HL-60/S4 treated with phorbol 12-myristate 13-acetate at 8.2 ng/mL for 4 days and 3 days (cell line): ENCODE measurements at regions not wholly inside any gene's neighbourhood (a gene's known extent, or its start where the extent isn't known, plus 50 kb on each side); places are given as distances from the start of the nearest gene placed in this dataset.

Experiments
- in situ Hi-C: fragments of 300-500 bp; cut with MboI; formaldehyde crosslinking; loops from 2 replicates; pipeline ENCODE4 v1.15.0; 2022; ENCODE audit warnings: low sequenced_read_pairs

DNA sequence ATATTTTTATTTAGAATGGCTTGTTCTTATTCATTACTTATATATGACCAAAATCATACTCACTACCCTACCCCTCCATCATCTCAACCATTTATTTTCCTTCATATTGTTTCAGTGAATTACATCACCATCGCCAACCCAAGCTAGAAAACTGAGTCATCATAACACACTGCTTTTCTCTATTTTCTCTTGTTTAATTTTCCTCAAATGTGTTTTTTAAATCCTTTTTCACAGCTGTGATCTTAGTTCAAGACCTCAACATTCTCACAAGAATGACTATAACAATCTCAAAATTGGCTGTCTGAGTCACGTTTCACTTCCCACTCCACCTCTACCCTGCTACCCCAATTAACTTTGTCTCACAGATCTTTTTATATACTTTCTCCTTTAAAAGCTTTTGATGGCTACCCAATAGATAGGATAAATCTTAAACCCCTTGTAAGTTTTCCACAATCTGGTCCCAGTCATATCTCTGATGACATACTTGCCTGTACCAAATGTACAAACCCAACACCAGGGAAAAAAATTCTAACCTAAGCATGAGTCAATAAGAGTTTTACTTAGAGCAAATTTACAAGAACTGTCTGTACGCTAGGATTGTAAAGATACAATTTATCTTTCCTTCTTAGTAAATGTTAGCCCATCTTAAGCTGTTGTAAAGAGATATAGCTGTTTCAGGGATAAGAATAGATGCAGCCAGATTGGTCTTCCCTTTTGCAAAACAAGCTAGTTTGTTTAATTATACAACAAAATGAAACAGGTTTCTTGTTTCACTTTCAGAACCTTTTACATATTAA is 635.1 kb upstream of the SLC39A10 start:
- in situ Hi-C loops = no loop called here

DNA sequence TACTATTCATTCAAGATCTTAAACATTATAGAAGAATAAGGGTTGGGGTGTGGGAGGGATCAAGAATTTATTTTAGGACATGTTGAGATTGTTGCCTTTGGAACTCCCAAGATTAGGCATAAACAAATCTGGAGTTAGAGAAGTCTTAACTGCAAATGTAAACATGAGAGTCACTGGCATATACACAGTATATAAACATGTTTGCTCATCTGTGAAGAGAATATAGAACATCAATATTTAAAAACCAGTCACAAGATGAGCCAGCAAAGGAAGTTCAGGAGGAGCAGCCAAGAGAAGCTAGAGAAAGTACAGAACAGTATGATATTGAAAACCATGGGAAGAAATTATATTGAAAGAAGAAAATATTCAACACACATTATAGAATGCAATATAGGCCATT is 638.6 kb upstream of the SLC39A10 start:
- in situ Hi-C loops = no loop called here

DNA sequence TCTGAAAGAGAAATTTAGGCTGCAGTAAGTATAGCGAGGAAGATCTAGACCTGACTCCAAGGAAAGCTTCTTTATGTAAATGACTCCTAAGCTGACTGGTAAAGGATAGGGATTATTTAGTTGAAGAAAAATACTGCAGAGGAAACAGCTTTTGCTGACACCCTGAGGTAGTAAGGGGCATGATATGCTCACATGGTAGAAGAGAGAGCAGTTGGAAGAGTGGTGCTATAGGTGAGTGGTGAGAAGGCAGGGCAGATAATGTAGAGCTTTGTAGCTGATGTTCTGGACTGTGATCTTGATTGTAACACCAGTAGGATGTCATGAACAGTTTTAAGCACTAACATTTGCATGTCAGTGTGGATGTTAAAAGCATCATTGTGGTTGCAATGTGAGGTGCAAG is 639.1 kb upstream of the SLC39A10 start:
- in situ Hi-C loops = no loop called here

DNA sequence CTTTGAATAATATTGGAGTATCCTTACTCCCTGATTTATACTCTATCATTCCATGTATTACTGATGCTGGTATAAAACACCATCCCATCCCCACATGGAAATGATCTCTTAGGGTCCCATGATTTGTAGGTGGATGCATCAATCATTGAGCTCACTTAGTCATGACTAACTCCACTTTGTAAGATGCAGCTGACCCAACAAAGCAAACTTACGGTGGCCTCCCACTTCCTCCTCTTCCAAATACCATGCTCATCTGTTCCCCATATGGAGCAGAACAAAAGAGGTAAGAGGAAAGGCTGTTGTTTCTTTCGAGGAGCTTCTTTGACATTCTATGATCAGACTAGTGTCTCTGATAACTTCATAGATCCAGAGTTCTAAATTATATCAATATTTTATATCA is 640.2 kb upstream of the SLC39A10 start:
- in situ Hi-C loops = no loop called here

DNA sequence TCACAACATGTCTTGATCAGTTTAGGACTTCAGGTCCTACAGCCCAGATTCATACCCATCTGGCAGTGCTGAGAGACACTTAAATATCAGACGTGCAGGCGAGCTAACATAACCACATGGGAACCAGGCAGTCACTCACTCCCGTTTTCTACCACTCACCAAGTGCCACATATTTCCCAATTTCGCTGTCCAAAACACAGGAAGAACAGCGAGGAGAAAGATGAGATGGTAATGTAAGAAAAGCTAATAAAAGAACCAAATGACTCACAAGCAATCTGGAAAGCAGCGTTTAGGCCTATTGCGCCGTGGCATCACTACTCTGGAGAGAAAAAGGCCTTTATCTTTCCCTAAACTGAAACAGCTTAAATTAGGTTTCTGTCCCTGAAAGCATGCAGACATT is 647.8 kb upstream of the SLC39A10 start:
- in situ Hi-C loops = no loop called here

DNA sequence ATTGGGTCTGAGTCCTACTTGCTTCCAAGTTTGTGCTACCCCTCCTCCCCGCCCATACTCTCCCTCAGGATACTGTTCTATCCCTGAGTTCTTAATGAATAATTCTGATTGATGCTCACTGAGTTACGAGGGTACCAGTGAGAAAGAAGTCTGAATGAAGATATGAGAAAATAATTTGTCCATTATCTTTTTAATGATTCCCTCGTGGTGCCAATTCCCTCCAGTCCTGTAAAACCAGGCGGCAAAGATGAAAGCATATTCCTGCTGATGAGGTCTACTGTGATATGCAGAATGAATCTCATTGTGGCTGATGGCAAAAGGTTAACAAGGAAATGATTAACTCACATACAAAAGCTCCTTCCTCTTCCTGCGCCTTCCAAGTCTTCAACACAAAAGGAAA is 650.2 kb upstream of the SLC39A10 start:
- in situ Hi-C loops = no loop called here

DNA sequence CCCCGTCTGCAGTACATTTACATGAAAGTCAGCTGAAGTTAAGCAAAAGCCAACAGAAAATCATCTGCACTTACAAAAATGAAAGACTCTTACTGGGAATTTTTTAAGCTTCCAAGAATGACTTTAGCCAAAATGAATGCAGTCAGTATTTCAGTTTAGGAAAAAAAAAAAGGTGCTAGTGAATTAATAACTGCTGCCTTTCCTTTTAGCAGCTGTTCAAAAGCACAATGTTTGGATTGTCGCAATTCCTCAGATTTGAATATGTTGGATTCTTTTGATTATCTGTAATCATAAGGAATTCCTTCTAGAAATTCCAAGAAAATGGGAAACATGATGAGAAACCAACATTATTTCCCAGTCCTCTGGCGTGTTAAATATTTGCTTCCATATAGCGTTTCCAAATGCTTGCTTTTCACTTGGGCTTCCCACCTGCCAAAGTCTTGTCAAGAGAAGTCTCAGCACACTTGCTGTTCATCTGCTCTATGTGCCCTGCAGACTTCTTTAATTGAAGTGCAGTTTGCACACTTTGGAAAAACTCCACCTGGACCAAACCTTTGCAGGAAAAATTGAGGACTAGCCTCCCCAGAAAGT is 653.0 kb upstream of the SLC39A10 start:
- in situ Hi-C loops = no loop called here

DNA sequence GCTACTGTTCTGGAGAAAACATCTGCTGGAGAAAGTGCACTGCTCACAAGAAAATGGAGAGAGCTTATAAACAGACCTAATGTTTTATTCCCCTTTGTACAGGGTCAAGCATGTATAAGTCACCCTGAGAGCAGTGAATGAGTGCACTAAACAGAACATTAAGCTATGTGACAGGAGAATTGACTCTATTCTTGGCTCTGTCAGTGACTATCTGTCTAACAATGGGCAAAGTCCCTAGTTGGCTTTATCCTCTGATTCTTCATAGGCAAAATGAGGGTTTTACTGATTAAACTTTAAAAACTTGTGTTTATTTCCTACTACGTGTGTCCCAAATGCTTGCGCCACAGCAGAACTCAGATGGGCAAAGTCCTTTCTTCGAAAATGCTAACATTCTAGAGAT is 655.1 kb upstream of the SLC39A10 start:
- in situ Hi-C loops = no loop called here

DNA sequence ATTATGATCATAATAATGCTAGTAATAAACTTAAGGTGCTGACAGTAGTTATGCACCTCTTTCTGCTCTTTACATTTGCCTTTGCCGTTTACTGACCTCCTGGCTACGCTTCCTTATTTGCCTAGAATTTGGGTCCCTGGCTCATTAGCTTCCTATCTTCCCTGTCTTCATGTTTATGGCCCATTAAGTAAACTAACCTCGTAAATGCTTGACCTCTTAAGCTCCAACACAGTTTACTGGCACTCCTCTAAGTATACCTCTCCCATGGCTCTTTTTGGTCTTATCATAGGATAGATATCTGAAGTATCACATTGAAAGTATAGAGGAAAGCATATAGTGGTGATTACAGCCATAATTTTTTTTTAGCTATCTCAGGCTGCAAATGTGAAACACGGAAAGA is 657.3 kb upstream of the SLC39A10 start:
- in situ Hi-C loops = no loop called here

DNA sequence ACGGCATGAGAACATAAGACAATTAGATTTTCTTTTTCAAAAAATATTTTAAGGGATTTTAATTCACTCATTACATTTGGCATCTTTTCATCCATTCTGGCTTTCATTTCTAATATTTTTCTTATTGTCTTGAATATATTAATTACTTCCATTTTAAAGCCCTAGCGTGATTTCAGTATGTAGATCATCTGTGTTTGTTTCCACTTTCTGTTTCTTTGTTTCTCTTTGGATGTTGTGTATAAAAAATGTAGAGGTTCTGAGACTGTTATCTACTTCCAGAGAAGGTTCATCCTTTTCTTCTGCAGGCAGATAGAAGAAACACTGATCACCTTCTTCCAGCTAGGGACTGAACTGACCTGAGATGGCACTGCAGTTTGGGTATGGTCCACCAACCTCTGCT is 664.4 kb upstream of the SLC39A10 start:
- in situ Hi-C loops = no loop called here

DNA sequence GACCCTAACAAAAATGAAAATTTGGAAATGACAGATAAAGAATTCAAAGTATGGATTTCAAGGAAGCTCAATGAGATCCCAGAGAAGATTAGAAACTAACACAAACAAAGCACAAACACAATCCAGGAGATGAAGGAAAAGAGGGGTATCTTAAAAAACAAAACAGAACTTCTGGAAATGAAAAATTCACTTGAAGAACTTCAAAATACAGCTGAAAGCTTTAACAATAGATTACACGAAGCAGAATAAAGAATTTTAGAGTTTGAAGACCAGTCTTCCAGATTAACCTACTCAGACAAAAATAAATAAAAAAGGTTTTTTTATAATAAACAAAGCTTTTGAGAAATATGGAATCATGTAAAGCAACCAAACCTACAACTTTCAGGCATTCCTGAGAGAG is 671.8 kb upstream of the SLC39A10 start:
- in situ Hi-C loops = no loop called here

DNA sequence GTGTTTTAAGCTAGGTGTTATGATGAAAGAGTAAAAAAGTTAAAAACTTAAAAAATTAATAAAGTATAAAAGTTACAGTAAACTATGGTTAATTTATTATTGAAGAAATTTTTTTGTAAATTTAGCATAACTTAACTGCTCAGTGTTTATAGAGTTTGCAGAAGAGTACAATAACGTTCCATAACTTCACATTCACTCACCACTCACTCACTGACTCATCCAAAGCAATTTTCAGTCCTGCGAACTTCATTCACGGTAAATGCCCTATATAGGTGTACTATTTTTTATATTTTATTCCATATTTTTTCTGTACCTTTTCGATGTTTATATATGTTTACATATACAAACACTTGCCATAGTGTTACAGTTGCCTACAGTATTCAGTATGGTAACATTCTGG is 694.8 kb upstream of the SLC39A10 start:
- in situ Hi-C loops = no loop called here

DNA sequence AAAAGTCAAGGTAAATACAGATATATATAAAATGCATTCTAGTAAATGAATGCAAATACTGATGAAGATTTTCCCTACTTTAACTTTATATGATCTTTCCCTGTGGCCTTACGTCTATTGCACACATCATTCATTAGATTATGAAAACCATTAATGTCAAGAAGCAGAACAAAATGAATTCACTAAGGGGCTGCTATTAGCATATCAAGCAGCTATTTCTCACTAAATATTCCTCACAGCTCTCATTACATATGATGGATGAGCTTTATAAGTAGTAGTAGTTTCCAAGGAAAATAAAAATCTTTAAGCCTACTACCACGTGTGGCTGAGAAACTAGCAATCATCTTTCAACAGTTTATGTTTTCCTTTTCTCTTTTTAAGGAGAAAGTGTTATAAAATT is 702.8 kb upstream of the SLC39A10 start:
- in situ Hi-C loops = no loop called here

DNA sequence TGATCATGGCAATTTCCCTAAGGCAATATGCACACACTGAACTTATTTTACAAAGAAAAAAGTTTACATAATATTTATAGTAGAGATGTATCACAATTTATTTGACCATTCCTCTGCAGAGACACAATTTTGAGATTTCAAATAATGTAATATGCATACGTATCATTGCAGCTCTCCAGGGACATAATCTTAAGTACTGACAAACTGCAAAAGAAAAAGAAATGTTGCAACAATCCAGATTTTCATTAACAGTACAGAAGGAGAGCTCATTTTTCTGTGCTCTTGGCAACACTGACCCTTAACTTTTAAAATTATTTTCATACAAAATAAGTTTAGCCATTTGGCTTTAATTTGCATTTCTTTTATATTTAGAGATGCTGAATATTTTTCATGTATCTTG is 710.2 kb upstream of the SLC39A10 start:
- in situ Hi-C loops = no loop called here

DNA sequence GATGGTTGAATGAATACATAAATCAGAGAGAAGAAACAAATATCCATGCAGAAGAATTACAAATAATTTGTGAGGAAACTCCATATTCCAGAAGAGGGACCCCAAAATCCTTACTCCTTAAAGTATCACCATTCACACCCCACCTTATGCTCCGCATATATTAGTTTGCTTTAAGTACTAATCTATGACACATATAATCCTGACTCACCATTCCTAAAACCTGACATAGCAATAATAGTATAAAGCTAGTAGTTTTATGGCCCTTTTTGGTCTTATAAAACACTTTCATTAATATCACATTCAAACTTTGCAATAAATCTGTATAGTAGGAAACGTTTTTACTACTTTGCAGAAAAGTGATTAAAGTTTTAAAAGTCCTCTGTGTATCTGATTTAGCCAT is 719.0 kb upstream of the SLC39A10 start:
- in situ Hi-C loops = no loop called here

DNA sequence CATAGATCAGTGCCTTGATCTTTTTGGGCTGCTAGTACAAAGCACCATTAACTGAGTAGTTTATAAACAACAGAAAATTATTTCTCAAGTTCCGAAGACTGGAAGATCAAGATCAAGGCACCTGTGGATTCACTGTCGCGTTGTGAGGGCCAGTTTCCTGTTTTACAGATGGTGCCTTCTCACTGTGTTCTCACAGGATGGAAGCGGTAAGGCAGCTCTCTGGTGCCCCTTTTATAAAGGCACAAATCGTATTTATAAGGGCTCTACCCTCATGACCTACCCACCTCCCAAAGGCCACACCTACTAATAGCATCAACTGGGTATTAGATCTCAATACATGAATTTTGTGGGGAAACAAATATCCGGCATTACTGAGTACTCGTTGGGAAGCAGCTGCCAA is 729.5 kb upstream of the SLC39A10 start:
- in situ Hi-C loops = no loop called here

DNA sequence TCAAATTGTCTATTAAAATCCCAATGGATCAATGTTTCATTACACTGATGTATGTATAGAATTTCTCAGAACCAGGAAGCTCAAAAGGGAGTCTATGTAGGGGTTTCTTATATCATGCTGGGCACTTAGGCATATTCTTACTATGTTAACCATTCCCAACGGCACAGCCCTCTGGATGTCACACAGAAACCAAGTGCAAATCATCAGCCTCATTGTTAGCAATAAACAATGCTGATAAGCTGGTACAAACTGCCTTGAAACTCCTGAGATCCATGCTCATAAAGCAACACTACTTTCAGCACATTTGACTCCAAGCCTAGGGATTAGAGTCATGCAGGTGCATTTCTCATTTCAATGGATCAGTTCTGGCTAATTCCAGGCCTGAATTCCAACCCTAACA is 730.2 kb upstream of the SLC39A10 start:
- in situ Hi-C loops = no loop called here

DNA sequence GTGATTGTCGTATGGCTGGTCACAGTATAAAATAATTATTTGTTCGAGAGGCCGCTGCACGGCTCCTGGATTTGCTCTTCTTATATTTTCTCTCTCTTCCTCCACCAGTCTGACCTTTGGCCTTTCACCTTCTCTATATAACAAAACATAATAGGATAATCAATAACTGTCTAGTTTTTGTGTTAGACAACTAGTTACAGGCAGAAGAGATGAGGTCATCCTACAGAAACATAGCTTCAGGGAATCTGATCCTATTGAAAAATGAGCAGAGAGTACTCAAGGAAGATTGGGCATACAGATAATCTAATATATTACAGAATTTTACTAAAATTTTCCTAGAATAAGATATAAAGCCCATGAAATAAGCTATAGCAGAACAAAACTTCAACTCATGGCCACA is 731.3 kb upstream of the SLC39A10 start:
- in situ Hi-C loops = no loop called here

DNA sequence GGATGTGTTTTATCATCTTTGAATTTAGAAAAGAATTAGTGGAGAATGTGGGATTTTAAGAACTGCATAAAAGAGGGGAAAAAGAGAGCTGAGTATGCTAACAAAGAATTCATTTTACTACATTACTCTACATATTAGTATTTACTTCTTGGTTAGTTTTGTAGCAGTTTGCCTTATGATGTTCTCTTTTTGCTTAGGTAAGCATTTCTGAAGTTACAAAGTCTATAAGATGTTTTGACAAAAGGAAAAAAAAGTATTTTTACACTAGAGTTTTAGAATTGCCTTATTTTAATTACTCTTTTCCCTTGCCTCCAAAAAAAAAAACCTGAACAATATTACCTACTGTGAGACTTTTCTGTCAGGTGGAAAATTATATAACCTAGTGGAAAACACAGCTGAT is 739.5 kb upstream of the SLC39A10 start:
- in situ Hi-C loops = no loop called here

DNA sequence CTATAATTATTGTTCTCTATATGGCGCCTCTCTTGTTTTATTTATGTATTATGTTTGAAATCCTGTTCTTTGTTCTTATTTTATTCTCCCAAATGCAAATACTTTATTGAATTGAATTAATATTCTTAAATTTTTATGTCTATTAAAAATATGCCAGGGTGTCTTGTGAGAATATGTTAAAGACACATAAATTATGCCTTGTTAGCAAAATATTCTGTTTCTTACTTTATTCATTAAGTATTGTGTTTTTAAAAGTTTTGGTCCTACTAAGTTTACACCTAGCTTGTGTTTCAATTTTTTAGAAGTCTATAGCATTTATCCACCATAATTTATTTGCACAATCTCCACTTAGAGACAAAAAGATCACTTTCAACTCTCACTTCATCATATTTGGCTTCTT is 741.5 kb upstream of the SLC39A10 start:
- in situ Hi-C loops = no loop called here

DNA sequence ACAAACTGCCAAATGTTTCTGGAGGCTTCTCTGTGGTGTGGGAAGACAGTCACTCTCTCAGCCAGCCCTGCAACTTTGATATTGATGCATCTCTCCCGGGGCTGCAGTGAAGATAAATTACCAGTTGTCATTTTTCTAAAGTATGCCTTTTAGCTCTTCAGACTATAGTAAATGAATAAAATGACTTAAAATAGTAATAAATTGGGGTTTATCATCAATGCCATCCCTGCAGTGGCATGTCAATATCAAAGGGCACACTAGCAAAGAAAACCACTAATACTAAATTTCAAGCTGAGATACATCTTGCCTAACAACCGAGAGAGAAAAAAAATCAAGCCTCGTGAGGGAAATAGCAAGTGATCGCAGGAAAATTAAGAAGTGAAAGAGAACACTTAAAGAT is 749.5 kb upstream of the SLC39A10 start:
- in situ Hi-C loops = no loop called here

DNA sequence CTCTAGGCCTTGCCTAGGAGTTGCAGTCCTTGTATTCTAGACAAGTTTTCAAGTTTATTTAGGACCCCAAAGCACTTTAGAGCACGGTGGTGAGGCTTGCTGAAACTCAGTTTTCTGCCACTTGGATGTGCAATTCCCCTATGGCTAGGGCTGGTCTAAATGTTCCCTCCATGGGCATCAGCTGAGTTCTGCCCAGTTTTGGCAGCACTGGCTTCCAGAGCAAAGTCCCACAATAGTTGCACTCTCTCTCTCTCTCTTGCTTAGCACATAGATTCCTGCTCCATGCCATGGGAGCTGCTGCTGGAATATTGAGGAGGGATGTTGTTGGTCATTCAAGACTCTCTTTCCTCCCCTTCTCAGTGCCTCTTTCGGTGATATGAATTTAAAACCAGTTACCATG is 760.2 kb upstream of the SLC39A10 start:
- in situ Hi-C loops = no loop called here

DNA sequence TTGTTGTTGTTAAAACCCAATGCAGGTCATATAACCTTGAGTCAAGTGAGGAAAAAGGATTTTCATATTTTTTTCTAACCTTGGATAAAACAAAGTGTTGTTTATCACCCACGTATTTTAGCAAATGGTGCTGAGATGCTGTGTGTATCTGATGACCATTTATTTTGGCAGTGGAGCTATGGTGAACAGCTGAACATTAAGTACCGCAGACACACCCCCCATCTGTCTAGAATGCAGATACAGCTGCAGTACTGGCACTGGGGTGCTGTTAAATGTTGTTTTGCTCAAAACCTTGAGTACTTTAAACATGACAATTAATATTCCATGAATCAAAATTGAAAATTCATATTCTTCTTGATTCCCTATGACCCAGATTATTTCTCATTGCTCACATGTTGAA is 773.3 kb upstream of the SLC39A10 start:
- in situ Hi-C loops = no loop called here
